Skeletal muscle cell (primary cell): ENCODE measurements at regions not wholly inside any gene's neighbourhood (a gene's known extent, or its start where the extent isn't known, plus 50 kb on each side); places are given as distances from the start of the nearest gene placed in this dataset.
"Not testable (repeated sequence)": the region's sequence is repeated elsewhere in the genome, so short reads cannot be mapped to it uniquely, and the experiment has no call there.

Experiments
- DNase-seq: peaks from one replicate; pipeline ENCODE4 v3.0.0-alpha.2; 2010; ENCODE audit warnings: low read depth
- H3K4me3 ChIP-seq: 2 replicates; pipeline ENCODE4 v1.5.1; 2011; ENCODE audit warnings: low read depth, mild to moderate bottlenecking, control low read depth, low read length, moderate library complexity

- DNase-seq, result no peak
- H3K4me3 ChIP-seq, result no peak overlapping the region
Measured at GRCh38 chr21:28063241-28064216, 929.1 kb downstream of the LTN1 start.

- not testable (repeated sequence) for H3K4me3 ChIP-seq, DNase-seq
Measured at GRCh38 chr21:28052956-28053355, 939.7 kb downstream of the LTN1 start.

GRCh38 chr21:28051649-28052048 is 941.0 kb downstream of the LTN1 start:
- DNase-seq, H3K4me3 ChIP-seq: not testable (repeated sequence)

GRCh38 chr21:28035692-28036091 is 957.0 kb downstream of the LTN1 start:
- DNase-seq, H3K4me3 ChIP-seq: not testable (repeated sequence)

GRCh38 chr21:28034916-28035315 is 957.8 kb downstream of the LTN1 start:
- H3K4me3 ChIP-seq, DNase-seq: not testable (repeated sequence)

GRCh38 chr21:28034334-28034733 is 958.3 kb downstream of the LTN1 start:
- DNase-seq, H3K4me3 ChIP-seq: not testable (repeated sequence)

DNA sequence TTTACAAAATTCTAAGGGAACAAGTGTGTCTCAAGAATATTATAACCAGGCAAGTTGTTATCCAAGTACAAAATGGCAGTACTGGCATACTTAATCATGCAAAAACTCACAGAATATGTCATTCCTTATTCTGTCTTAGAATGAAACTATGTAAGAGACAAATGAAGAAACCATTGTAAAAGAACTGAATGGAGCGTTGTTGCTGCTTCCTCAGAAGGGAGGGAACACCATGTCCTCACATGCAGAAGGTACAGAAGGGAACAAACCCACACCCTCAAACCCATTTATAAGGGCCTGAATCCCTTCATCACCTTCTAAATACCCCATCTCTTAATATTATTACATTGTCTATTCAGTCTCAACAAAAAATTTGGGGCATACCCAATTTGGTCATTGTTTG is 960.0 kb downstream of the LTN1 start:
- not testable (repeated sequence) for H3K4me3 ChIP-seq, DNase-seq

- not testable (repeated sequence) for DNase-seq, H3K4me3 ChIP-seq
Measured at GRCh38 chr21:28031066-28031465, 961.6 kb downstream of the LTN1 start.

GRCh38 chr21:28025111-28025510 is 967.6 kb downstream of the LTN1 start:
- no peak for DNase-seq
- H3K4me3 ChIP-seq, result no peak overlapping the region

DNA sequence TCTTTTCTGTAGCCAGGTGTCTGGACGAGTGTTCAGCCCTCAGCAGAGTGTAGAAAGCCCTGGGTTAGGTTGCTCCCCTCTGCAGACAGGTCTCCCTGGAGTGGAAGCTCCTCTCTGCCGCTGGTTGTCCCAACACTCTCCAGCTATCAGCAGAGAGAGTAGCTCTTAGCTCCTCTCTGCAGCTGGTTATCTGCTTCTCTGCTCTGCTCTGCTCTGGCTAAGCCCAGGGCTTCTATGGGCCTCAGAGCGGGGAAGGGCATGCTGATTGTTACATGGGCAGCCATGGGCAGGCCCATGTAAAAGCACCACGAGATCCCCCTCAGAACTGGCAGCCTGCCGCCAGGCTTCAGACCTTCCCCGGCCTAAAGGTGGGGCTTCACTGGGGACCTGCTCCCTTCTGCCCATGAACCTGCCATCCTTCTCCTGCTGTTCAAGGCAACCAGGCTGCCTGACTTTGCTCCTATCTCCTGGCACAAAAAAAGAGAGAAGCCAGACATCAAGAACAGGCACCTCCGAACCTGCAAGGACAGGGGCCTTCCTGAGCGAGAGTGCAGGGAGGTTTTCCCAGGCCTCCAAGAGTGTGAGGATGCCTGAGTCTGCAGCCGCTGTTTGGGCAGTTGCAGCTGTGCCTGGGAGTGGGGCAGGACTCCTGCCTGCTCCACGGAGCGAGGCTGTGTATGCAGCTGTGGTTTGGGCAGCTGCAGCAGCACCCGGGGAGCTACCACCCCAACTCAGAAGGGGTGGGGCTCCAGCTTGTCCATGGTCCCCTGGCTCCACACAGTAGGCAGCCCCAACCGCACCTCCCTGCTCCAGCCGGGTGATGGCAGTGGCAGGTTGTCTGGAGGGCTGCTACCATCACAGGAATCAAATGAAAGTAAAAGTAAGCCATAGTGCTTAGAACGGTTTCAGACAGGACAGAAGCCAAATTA is 973.7 kb downstream of the LTN1 start:
- no peak overlapping the region for H3K4me3 ChIP-seq
- DNase-seq, result no peak

DNA sequence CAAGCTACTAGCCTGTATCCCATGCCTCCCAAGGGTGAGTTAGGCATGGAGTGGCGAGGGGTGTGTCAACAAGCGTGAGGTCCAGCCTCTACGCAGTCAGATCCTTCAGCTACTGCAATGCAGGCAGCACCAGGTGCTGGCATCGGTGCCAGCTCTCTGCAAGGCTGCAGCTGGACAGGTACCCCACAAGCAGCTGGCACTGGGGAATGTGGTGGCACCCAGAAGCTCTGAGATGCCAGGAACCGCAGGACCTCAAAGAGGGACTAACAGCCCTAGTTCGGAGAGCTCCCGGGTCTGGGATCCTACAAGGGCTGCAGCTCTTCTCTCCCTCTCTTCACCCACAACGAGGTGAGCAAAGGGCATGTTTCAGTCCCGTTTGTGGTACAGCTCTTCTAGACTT is 974.5 kb downstream of the LTN1 start:
- no peak overlapping the region for H3K4me3 ChIP-seq
- DNase-seq, result no peak

DNA sequence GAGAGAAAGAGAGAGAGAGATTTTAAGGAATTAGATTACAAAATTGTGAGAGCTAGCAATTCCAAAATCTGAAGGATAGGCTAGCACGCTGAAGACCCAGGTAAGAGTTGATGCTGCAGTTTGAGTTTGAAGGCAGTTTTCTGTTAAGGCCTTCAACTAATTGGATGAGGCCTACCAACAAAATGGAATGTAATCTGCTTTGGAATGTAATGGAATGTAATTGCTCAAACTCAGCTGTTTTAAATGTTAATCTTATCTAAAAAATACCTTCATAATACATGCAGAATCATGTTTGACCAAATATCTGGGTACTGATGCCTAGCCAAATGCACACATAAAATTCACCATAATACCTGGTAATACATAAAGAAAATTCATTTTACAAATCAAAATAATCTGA is 976.1 kb downstream of the LTN1 start:
- no peak overlapping the region for H3K4me3 ChIP-seq
- DNase-seq, result no peak

- DNase-seq, result peak; percentile 9
- H3K4me3 ChIP-seq, result not testable (repeated sequence)
Measured at GRCh38 chr21:28013123-28013522, 979.6 kb downstream of the LTN1 start.

DNA sequence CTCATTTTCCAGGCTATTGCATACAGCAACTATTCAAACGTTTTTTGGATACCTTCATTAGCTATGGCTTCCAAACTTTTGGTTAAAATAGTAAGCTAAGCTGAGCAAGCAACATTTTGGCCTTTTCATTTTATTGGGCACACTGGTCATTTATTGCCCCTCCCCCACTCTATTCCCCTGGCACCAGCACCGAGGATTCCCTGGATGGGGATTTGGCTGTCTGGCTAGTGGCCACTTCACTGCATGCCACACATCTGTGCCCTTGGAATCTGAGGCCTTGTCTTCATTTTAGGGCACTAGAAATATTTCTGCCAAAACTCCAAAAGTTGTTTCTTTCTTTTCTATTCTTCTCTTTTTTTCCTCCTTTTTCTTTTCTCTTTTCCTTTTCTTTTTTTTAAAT is 980.7 kb downstream of the LTN1 start:
- not testable (repeated sequence) for DNase-seq, H3K4me3 ChIP-seq

DNA sequence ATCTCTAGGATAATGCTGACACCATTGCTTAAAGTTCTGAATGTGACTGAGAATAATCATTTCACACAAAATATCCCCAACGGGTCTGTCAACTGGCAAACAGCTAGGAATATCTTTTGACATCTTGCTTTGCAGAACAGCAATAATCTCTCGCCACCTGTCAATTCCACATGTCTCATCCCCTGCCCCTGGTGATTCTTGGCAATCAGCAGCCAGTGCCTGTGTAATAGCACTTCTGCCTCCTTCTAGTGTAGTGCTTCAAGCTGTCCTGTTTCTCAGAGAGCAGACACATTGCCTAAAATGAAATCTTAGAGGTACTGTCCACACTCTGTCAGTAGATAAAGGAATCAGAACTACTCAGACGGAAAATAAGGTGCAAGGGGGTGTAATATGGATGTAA is 984.4 kb downstream of the LTN1 start:
- not testable (repeated sequence) for H3K4me3 ChIP-seq, DNase-seq

DNA sequence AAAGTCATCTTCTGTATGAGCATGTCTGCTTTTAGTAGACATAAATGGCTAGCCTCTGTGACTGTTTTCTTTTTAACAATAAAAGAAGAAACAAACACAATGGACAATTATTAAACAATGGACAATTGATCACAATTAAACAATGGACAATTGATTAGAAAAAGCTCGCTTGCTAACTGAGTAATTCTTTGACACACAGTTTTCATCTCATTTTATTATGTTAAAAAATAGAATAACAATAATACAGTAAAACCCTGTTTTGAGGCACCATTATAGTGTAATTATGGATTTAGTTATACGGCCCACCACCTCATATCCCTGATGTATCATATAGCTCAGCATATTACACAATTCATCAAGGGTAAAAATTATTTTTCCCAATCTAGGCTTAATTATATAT is 989.0 kb downstream of the LTN1 start:
- DNase-seq, result not testable (repeated sequence)

DNA sequence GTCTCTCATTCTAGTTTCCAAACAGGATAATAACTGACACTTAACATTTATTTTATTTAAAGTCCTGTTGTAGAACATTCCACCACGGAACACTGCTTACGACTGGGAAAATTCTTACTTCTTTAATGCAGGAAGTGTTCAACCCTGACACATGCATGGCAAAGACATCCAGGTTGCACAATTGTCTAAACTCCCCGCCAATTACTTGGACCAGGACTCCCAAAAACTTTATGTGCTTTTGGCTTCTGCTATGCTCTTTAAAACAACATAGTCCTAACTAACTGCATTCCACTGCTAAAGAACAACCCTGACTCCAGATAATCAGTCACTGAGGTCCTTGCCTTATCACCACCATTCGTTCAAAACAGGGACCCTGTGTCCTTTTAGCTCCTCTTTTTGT is 995.8 kb downstream of the LTN1 start:
- DNase-seq, result peak; percentile 23
- H3K4me3 ChIP-seq, result not testable (repeated sequence)

More for the DNA sequence above, 989.0 kb downstream of the LTN1 start:
- H3K4me3 ChIP-seq, result not testable (repeated sequence)

- DNase-seq, result peak; percentile 11
- not testable (repeated sequence) for H3K4me3 ChIP-seq
Measured at GRCh38 chr21:27984663-27985325, 1007.9 kb downstream of the LTN1 start.

- not testable (repeated sequence) for DNase-seq, H3K4me3 ChIP-seq
Measured at GRCh38 chr21:27979446-27979845, 1012.6 kb upstream of the ADAMTS5 start.
